ENCODE measurements at regions not wholly inside any gene's neighbourhood (a gene's known extent, or its start where the extent isn't known, plus 50 kb on each side); places are given as distances from the start of the nearest gene placed in this dataset.

DNA sequence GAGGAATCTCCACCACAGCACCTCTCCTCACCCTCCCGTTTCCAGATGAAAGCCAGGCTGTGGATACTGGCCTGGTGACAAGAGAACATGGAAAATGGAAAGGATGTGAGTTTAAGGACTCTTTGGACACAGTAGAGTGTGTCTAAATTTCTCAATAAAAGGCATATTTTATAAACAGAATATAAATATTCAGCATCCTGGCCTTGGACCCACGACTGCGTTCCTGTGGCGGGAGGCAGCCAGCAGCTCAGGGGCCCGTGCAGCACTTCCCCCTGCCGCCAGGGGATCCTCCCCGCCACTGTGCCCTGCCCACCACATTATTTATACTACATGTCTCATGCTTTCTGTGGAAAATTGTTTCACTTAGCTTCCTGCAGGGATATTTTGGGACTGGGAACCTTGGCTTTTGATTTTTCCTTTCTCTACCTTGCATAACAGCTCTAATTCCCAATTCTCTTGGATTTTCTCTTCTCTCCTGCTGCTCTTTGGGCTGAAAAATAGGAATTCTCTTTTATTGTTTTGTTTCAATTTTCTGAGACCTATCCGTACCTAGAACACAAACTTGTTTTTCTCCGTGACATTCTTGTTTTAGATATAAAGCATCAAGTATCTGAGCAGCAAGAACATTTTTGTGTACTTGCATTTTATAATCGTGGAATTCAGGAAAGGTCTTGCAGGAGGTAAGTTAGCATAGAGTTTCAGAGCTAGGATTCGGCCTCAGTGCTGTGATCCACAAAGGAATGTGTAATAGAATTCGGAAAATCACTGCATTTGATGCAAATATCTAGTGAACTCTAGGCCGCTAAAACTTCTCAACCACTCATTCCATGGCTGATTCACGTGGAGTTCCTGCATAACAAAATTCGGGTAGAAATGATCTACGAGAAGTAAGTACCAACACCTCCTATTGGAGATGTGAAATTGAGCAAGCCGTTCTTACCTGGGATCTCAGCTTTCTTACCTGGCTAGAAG, 107.7 kb upstream of the SPATA13 start:
- TF ChIP-seq, protein P1, sequence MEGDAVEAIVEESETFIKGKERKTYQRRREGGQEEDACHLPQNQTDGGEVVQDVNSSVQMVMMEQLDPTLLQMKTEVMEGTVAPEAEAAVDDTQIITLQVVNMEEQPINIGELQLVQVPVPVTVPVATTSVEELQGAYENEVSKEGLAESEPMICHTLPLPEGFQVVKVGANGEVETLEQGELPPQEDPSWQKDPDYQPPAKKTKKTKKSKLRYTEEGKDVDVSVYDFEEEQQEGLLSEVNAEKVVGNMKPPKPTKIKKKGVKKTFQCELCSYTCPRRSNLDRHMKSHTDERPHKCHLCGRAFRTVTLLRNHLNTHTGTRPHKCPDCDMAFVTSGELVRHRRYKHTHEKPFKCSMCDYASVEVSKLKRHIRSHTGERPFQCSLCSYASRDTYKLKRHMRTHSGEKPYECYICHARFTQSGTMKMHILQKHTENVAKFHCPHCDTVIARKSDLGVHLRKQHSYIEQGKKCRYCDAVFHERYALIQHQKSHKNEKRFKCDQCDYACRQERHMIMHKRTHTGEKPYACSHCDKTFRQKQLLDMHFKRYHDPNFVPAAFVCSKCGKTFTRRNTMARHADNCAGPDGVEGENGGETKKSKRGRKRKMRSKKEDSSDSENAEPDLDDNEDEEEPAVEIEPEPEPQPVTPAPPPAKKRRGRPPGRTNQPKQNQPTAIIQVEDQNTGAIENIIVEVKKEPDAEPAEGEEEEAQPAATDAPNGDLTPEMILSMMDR (IDR thresholded peaks at IDR 0.05; ENCODE audit: insufficient read depth, low read length): peak; percentile 41
- DNase-seq (ENCODE audit: low read depth): peak; percentile 66
- peak overlapping the region; percentile 26 for H3K4me3 ChIP-seq (ENCODE audit: low read depth, low read length)

GRCh38 chr13:24053519-24054251, 106.8 kb upstream of the SPATA13 start:
- TF ChIP-seq, protein P1 (IDR thresholded peaks at IDR 0.05; ENCODE audit: insufficient read depth, low read length): peak; percentile 77
- peak; percentile 65 for DNase-seq (ENCODE audit: low read depth)
- no peak overlapping the region for H3K4me3 ChIP-seq (ENCODE audit: low read depth, low read length)

DNA sequence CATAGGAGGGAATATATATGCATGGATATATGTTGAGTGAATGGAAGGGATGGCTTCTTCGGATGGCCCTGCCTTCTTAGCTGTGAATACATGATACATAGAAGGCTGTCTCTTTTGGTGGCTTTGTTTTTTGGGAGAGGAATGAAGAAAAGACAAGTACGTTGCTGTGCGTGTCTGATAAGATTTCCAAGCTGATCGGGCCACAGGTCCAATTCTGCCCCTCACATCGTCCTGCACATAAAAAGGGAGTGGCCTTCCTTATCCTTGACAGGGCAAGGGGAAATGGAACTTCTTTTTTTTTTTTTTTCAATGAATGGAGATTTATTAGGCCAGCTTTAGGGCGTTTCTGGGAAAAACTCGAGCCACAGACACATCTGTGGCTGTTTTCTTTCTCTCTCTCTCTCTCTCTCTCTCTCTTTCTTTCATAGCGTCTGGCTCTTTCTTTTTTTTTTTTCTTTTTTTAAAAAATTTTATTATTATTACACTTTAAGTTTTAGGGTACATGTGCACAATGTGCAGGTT, 103.8 kb upstream of the SPATA13 start:
- H3K4me3 ChIP-seq (ENCODE audit: low read depth, low read length): no peak overlapping the region
- TF ChIP-seq, protein P1 (IDR thresholded peaks at IDR 0.05; ENCODE audit: insufficient read depth, low read length): no peak
- no peak for DNase-seq (ENCODE audit: low read depth)

GRCh38 chr13:24060993-24061392, 99.5 kb upstream of the SPATA13 start:
- H3K4me3 ChIP-seq (ENCODE audit: low read depth, low read length): no peak overlapping the region
- DNase-seq (ENCODE audit: low read depth): no peak
- TF ChIP-seq, protein P1 (IDR thresholded peaks at IDR 0.05; ENCODE audit: insufficient read depth, low read length): no peak

DNA sequence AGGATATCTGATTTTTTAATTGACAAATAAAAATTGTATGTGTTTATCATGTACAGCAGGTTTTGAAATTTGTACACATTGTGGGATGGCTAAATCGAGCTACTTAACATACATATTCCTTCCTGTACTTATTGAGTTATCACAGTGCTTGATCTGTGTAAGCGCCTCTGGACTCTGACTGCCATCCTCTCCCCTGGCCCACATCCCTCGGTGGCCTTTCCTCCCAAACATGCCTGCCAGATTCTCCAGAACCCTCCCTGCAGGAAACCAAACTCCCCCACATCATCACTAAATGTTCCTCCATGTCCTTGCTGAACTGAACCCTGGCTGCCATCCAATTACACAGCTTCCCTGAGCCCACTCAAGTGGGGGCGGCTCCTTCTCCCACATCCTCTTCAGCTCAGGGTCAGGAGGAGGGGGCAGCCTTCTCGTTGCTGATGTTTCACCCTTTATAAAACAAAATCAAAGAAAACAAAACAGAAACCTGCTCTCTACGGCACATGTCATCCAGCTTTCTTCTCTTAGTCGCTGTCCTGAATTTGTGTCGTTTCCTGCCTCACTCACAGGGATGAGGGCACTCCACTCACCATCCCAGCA, 97.1 kb upstream of the SPATA13 start:
- H3K4me3 ChIP-seq (ENCODE audit: low read depth, low read length): no peak overlapping the region
- TF ChIP-seq, protein P1 (IDR thresholded peaks at IDR 0.05; ENCODE audit: insufficient read depth, low read length): no peak
- DNase-seq (ENCODE audit: low read depth): no peak

GRCh38 chr13:24064371-24064770, 96.1 kb upstream of the SPATA13 start:
- no peak overlapping the region for H3K4me3 ChIP-seq (ENCODE audit: low read depth, low read length)
- DNase-seq (ENCODE audit: low read depth): no peak
- TF ChIP-seq, protein P1 (IDR thresholded peaks at IDR 0.05; ENCODE audit: insufficient read depth, low read length): no peak

Data from fibroblast of the aortic adventitia (primary cell).